ENCODE measurements at regions not wholly inside any gene's neighbourhood (a gene's known extent, or its start where the extent isn't known, plus 50 kb on each side); places are given as distances from the start of the nearest gene placed in this dataset.

GRCh38 chr15:47212222-47213010, 504.9 kb upstream of the SEMA6D start:
- TF ChIP-seq, protein P1, sequence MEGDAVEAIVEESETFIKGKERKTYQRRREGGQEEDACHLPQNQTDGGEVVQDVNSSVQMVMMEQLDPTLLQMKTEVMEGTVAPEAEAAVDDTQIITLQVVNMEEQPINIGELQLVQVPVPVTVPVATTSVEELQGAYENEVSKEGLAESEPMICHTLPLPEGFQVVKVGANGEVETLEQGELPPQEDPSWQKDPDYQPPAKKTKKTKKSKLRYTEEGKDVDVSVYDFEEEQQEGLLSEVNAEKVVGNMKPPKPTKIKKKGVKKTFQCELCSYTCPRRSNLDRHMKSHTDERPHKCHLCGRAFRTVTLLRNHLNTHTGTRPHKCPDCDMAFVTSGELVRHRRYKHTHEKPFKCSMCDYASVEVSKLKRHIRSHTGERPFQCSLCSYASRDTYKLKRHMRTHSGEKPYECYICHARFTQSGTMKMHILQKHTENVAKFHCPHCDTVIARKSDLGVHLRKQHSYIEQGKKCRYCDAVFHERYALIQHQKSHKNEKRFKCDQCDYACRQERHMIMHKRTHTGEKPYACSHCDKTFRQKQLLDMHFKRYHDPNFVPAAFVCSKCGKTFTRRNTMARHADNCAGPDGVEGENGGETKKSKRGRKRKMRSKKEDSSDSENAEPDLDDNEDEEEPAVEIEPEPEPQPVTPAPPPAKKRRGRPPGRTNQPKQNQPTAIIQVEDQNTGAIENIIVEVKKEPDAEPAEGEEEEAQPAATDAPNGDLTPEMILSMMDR (IDR thresholded peaks at IDR 0.05) = no peak
- no peak for TF ChIP-seq POLR2A (IDR thresholded peaks at IDR 0.05)
- no peak overlapping the region for H3K27ac ChIP-seq
- no peaks in the 10 kb centered on the region for H3K27me3 ChIP-seq
- no peak for DNase-seq
- WGBS, 4 donors = 61 to 68% (median 65%) methylated on average over 9 of the region's 9 CpGs
- no peaks in the 10 kb centered on the region for H3K36me3 ChIP-seq (replicated peaks in 1 of 2)
- no peak overlapping the region for H3K4me3 ChIP-seq
- intact Hi-C loops (cut with DNase I) = no loop called here
- H3K4me1 ChIP-seq (replicated peaks in 1 of 2) = no peaks in the 10 kb centered on the region
- H3K9me3 ChIP-seq (replicated peaks in 1 of 3) = no peaks in the 10 kb centered on the region

- H3K4me3 ChIP-seq = no peak overlapping the region
- TF ChIP-seq, protein P1 (IDR thresholded peaks at IDR 0.05) = no peak
- TF ChIP-seq POLR2A (IDR thresholded peaks at IDR 0.05) = no peak
- no peaks in the 10 kb centered on the region for H3K36me3 ChIP-seq (replicated peaks in 1 of 2)
- 48 to 60% (median 55%) methylated on average over 6 of the region's 6 CpGs for WGBS, 4 donors
- H3K27me3 ChIP-seq = no peaks in the 10 kb centered on the region
- no peak for DNase-seq
- no peaks in the 10 kb centered on the region for H3K9me3 ChIP-seq (replicated peaks in 1 of 3)
- intact Hi-C loops (cut with DNase I) = no loop called here
- H3K27ac ChIP-seq = no peak overlapping the region
- H3K4me1 ChIP-seq (replicated peaks in 1 of 2) = no peaks in the 10 kb centered on the region
These were observed 503.4 kb upstream of the SEMA6D start for GRCh38 chr15:47213883-47214282.

GRCh38 chr15:47218295-47218694, 499.0 kb upstream of the SEMA6D start:
- 72 to 89% (median 85%) methylated on average over 1 of the region's 1 CpG for WGBS, 4 donors
- H3K4me1 ChIP-seq (replicated peaks in 1 of 2) = no peaks in the 10 kb centered on the region
- no peaks in the 10 kb centered on the region for H3K27me3 ChIP-seq
- TF ChIP-seq, protein P1 (IDR thresholded peaks at IDR 0.05) = no peak
- no peak for TF ChIP-seq POLR2A (IDR thresholded peaks at IDR 0.05)
- H3K4me3 ChIP-seq = no peak overlapping the region
- H3K9me3 ChIP-seq (replicated peaks in 1 of 3) = no peaks in the 10 kb centered on the region
- no peak overlapping the region for H3K27ac ChIP-seq
- DNase-seq = no peak
- intact Hi-C loops (cut with DNase I) = no loop called here
- H3K36me3 ChIP-seq (replicated peaks in 1 of 2) = no peaks in the 10 kb centered on the region

- DNase-seq = no peak
- Histone ChIP-seq H3K27ac (no peak overlapping the region), H3K4me3 (no peak overlapping the region), H3K4me1 (replicated peaks in 1 of 2) (no peaks in the 10 kb centered on the region), H3K27me3 (no peaks in the 10 kb centered on the region), H3K36me3 (replicated peaks in 1 of 2) (no peaks in the 10 kb centered on the region), H3K9me3 (replicated peaks in 1 of 3) (no peaks in the 10 kb centered on the region)
- intact Hi-C loops (cut with DNase I) = no loop called here
- WGBS, 4 donors = 67 to 84% (median 78%) methylated on average over 1 of the region's 1 CpG
- TF ChIP-seq, protein P1 (IDR thresholded peaks at IDR 0.05) = no peak
- no peak for TF ChIP-seq POLR2A (IDR thresholded peaks at IDR 0.05)
These were observed 472.9 kb upstream of the SEMA6D start for GRCh38 chr15:47244361-47244760.

Measured in adrenal gland (tissue), 9 donors.